Stomach (tissue), 8 donors: ENCODE measurements at regions not wholly inside any gene's neighbourhood (a gene's known extent, or its start where the extent isn't known, plus 50 kb on each side); places are given as distances from the start of the nearest gene placed in this dataset.

Experiments
- DNase-seq, 2 donors: peaks; one replicate each; pipeline versions ENCODE4 v3.0.0 to v3.0.0-alpha.2; 2013 to 2019
- H3K27ac ChIP-seq, 5 donors: fragments of 200-600 bp in 4 of 5; sonication (generic) in 4 of 5; one replicate each; pipeline ENCODE4 v1.5.1; 2013 to 2019; ENCODE audit warnings: mild to moderate bottlenecking in 1 of 5, moderate library complexity in 1 of 5
- H3K27me3 ChIP-seq, 3 donors: fragments of 200-600 bp; sonication (generic); one replicate each; pipeline ENCODE4 v1.5.1; 2017 to 2019; ENCODE audit warnings: mixed run types in 1 of 3
- H3K36me3 ChIP-seq, 4 donors: fragments of 200-600 bp; sonication (generic); 1 replicate in 3 of 4; 2 replicates in 1 of 4; pipeline ENCODE4 v1.5.1; 2016 to 2019
- H3K4me1 ChIP-seq, 4 donors: fragments of 200-600 bp; sonication (generic); one replicate each; pipeline ENCODE4 v1.5.1; 2016 to 2019
- H3K4me3 ChIP-seq, 4 donors: fragments of 200-600 bp; sonication (generic) in 3 of 4; one replicate each; pipeline ENCODE4 v1.5.1; 2016 to 2019; ENCODE audit warnings: mild to moderate bottlenecking in 1 of 4
- H3K9me3 ChIP-seq, 4 donors: fragments of 200-600 bp; sonication (generic); one replicate each; pipeline ENCODE4 v1.5.1; 2016 to 2019
- CTCF ChIP-seq, 7 experiments: fragments of 450-650 bp in 4 of 7; fragments of 200-600 bp in 3 of 7; sonication (generic) in 3 of 7; IDR thresholded peaks; one replicate each; pipeline ENCODE4 v1.5.1; 2016 to 2019; ENCODE audit warnings: antibody characterized with exemption in 7 of 7, control low read depth in 2 of 7, mild to moderate bottlenecking in 1 of 7
- EP300 ChIP-seq: sonication (generic); formaldehyde crosslinking; IDR thresholded peaks from one replicate; pipeline ENCODE4 v1.6.1; 2017; ENCODE audit warnings: antibody characterized with exemption
- POLR2A ChIP-seq, 4 donors: fragments of 450-650 bp; IDR thresholded peaks; one replicate each; pipeline ENCODE4 v1.6.1; 2016; ENCODE audit warnings: antibody characterized with exemption in 4 of 4, control low read depth in 2 of 4, mild to moderate bottlenecking in 1 of 4, moderate library complexity in 1 of 4
- POLR2AphosphoS5 ChIP-seq, 3 donors: sonication (generic); formaldehyde crosslinking; IDR thresholded peaks; one replicate each; pipeline ENCODE4 v1.6.1; 2016; ENCODE audit warnings: antibody characterized with exemption in 3 of 3
- WGBS, 5 donors: extraction: QIAGEN DNeasy Blood & Tissue Kit in 3 of 5; methylation state at CpG; one replicate each; pipeline versions ENCODE4 v1.1.5 to v1.1.7; 2013 to 2018; 5-methylcytosine and 5-hydroxymethylcytosine counted together
- intact Hi-C: fragments of 100-400 bp; cut with DNase I; formaldehyde crosslinking; loops from one replicate; pipeline ENCODE4 v1.15.1; 2023; ENCODE audit warnings: low total_unique reads
- donor health status: healthy with polysubstance abuse.
- donor health status: Bipolar disorder and iron deficiency.
- donor health status: healthy.

GRCh38 chr3:137347132-137347531, 389.3 kb downstream of the IL20RB start:
- no peak overlapping the region for H3K27ac ChIP-seq
- H3K9me3 ChIP-seq: no peaks in the 10 kb centered on the region
- WGBS, 5 donors: 69 to 73% (median 72%) methylated on average over 1 to 2 of the region's 2 CpGs
- TF ChIP-seq POLR2A (IDR thresholded peaks at IDR 0.05) (no peak), CTCF (IDR thresholded peaks at IDR 0.05) (no peak), POLR2AphosphoS5 (IDR thresholded peaks at IDR 0.05) (no peak), EP300 (no peak)
- H3K27me3 ChIP-seq: no peaks in the 10 kb centered on the region
- no peaks in the 10 kb centered on the region for H3K4me1 ChIP-seq
- no peaks in the 10 kb centered on the region for H3K36me3 ChIP-seq
- DNase-seq: no peak
- intact Hi-C loops: no loop called here
- no peak overlapping the region for H3K4me3 ChIP-seq

GRCh38 chr3:137347817-137348368, 390.1 kb downstream of the IL20RB start:
- Histone ChIP-seq H3K27me3 (no peaks in the 10 kb centered on the region), H3K27ac (no peak overlapping the region), H3K9me3 (no peaks in the 10 kb centered on the region), H3K4me3 (no peak overlapping the region), H3K36me3 (no peaks in the 10 kb centered on the region), H3K4me1 (no peaks in the 10 kb centered on the region)
- DNase-seq: no peak
- intact Hi-C loops: no loop called here
- TF ChIP-seq CTCF (IDR thresholded peaks at IDR 0.05): no peak
- no peak for TF ChIP-seq POLR2A (IDR thresholded peaks at IDR 0.05)
- no peak for TF ChIP-seq POLR2AphosphoS5 (IDR thresholded peaks at IDR 0.05)
- no peak for TF ChIP-seq EP300
- 4 to 15% (median 11%) methylated on average over 1 of the region's 1 CpG for WGBS, 5 donors

GRCh38 chr3:137348936-137349335, 391.2 kb downstream of the IL20RB start:
- Histone ChIP-seq H3K9me3 (no peaks in the 10 kb centered on the region), H3K36me3 (no peaks in the 10 kb centered on the region), H3K27me3 (no peaks in the 10 kb centered on the region), H3K27ac (no peak overlapping the region), H3K4me1 (no peaks in the 10 kb centered on the region), H3K4me3 (no peak overlapping the region)
- intact Hi-C loops: no loop called here
- TF ChIP-seq POLR2AphosphoS5 (IDR thresholded peaks at IDR 0.05): no peak
- TF ChIP-seq EP300: no peak
- no peak for DNase-seq
- WGBS, 5 donors: 64 to 77% (median 68%) methylated on average over 7 of the region's 7 CpGs

- intact Hi-C loops: no loop called here
- no peak overlapping the region for H3K4me3 ChIP-seq
- H3K27ac ChIP-seq: no peak overlapping the region
- H3K27me3 ChIP-seq: no peaks in the 10 kb centered on the region
- H3K4me1 ChIP-seq: no peaks in the 10 kb centered on the region
- no peak for DNase-seq
- TF ChIP-seq CTCF (IDR thresholded peaks at IDR 0.05) (no peak), EP300 (no peak), POLR2AphosphoS5 (IDR thresholded peaks at IDR 0.05) (no peak), POLR2A (IDR thresholded peaks at IDR 0.05) (no peak)
- H3K9me3 ChIP-seq: no peaks in the 10 kb centered on the region
- H3K36me3 ChIP-seq: no peaks in the 10 kb centered on the region
- WGBS, 5 donors: 76 to 85% (median 80%) methylated on average over 8 of the region's 8 CpGs
Observed at GRCh38 chr3:137349557-137350348, 392.0 kb downstream of the IL20RB start.
